Thyroid gland (tissue), 4 donors: ENCODE measurements at regions not wholly inside any gene's neighbourhood (a gene's known extent, or its start where the extent isn't known, plus 50 kb on each side); places are given as distances from the start of the nearest gene placed in this dataset.

Experiments
- DNase-seq, 2 donors: peaks; one replicate each; pipeline ENCODE4 v3.0.0-alpha.2; 2019
- H3K27ac ChIP-seq, 3 donors: fragments of 200-600 bp; sonication (generic); 1 replicate in 2 of 3; 2 replicates in 1 of 3; pipeline ENCODE4 v1.5.1; 2016 to 2019; ENCODE audit warnings: mild to moderate bottlenecking in 1 of 3, moderate library complexity in 1 of 3
- H3K27me3 ChIP-seq: fragments of 200-600 bp; sonication (generic); one replicate; pipeline ENCODE4 v1.5.1; 2019
- H3K36me3 ChIP-seq, 2 donors: fragments of 200-600 bp; sonication (generic); one replicate each; pipeline ENCODE4 v1.5.1; 2016 to 2019
- H3K4me1 ChIP-seq, 2 donors: fragments of 200-600 bp; sonication (generic); one replicate each; pipeline ENCODE4 v1.5.1; 2017 to 2019
- H3K4me3 ChIP-seq, 3 donors: fragments of 200-600 bp; sonication (generic); replicated peaks in 1 of 3; 1 replicate in 2 of 3; 2 replicates in 1 of 3; pipeline ENCODE4 v1.5.1; 2016; ENCODE audit warnings: mild to moderate bottlenecking in 1 of 3
- H3K9me3 ChIP-seq: fragments of 200-600 bp; sonication (generic); one replicate; pipeline ENCODE4 v1.5.1; 2017
- POLR2A ChIP-seq, 2 donors: fragments of 450-650 bp; IDR thresholded peaks; one replicate each; pipeline ENCODE4 v1.6.1; 2017; ENCODE audit warnings: antibody characterized with exemption in 2 of 2, mild to moderate bottlenecking in 2 of 2, moderate library complexity in 1 of 2
- WGBS, 2 donors: methylation state at CpG; one replicate each; pipeline ENCODE4 v1.1.5; 2017; 5-methylcytosine and 5-hydroxymethylcytosine counted together
- intact Hi-C: fragments of 100-400 bp; cut with DNase I; formaldehyde crosslinking; loops from one replicate; pipeline ENCODE4 v1.15.1; 2023
- TF ChIP-seq, protein P1 (sequence below), 6 experiments: fragments of 200-600 bp in 3 of 6; fragments of 450-650 bp in 3 of 6; sonication (generic) in 3 of 6; IDR thresholded peaks; one replicate each; pipeline ENCODE4 v1.5.1; 2016 to 2019; ENCODE audit warnings: antibody characterized with exemption in 6 of 6, mild to moderate bottlenecking in 2 of 6, inconsistent platforms in 1 of 6, moderate library complexity in 1 of 6

DNA sequence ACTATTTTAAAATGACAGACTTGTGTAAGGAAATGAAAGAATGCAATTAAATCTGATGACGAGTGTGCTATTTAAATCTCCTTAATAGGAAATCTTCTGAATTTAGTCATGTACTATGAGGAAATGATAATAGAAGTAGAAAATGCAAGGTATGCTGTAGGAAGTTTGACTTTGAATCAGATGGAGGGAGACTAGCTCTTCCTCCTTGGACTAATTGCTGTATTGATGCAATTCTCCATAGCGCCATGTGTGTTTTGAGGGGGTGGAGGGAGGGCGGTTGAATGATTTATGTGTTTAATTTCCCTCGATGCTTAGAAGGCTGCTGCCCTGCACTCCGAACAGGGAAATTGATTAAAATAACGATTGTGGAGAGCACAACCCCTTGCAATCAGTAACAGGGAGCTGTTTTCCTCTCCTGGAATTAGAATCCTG, 179.0 kb upstream of the PRNP start:
- WGBS, 2 donors = 42% methylated on average over 6 of the region's 6 CpGs
- Histone ChIP-seq H3K4me3 (no peak overlapping the region), H3K4me1 (no peaks in the 10 kb centered on the region), H3K27me3 (no peaks in the 10 kb centered on the region), H3K9me3 (no peaks in the 10 kb centered on the region), H3K36me3 (no peaks in the 10 kb centered on the region), H3K27ac (no peak overlapping the region)
- intact Hi-C loops = no loop called here
- TF ChIP-seq POLR2A (IDR thresholded peaks at IDR 0.05) = no peak
- TF ChIP-seq, protein P1, sequence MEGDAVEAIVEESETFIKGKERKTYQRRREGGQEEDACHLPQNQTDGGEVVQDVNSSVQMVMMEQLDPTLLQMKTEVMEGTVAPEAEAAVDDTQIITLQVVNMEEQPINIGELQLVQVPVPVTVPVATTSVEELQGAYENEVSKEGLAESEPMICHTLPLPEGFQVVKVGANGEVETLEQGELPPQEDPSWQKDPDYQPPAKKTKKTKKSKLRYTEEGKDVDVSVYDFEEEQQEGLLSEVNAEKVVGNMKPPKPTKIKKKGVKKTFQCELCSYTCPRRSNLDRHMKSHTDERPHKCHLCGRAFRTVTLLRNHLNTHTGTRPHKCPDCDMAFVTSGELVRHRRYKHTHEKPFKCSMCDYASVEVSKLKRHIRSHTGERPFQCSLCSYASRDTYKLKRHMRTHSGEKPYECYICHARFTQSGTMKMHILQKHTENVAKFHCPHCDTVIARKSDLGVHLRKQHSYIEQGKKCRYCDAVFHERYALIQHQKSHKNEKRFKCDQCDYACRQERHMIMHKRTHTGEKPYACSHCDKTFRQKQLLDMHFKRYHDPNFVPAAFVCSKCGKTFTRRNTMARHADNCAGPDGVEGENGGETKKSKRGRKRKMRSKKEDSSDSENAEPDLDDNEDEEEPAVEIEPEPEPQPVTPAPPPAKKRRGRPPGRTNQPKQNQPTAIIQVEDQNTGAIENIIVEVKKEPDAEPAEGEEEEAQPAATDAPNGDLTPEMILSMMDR (IDR thresholded peaks at IDR 0.05) = no peak
- no peak for DNase-seq

DNA sequence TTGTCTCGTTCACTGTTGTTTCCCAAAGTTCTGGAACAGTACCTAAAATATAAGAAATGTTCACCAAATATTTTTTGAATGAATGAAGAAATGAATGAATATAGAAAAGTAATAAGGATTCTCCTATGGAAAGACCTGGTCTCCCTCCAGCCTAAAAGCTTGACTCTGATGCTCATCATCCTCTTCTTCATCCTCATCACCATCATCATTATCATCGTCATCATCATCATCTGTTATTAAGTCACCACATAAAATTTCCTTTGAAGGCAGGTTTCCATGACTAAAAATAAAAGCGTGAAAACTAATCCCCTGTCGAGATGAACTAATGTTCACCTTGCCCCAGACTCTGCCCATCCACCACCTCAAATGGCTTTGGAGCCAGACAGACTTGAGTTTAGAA, 181.4 kb upstream of the PRNP start:
- intact Hi-C loops = no loop called here
- H3K27ac ChIP-seq = no peak overlapping the region
- WGBS, 2 donors = 89 to 93% methylated on average over 4 of the region's 4 CpGs

DNA sequence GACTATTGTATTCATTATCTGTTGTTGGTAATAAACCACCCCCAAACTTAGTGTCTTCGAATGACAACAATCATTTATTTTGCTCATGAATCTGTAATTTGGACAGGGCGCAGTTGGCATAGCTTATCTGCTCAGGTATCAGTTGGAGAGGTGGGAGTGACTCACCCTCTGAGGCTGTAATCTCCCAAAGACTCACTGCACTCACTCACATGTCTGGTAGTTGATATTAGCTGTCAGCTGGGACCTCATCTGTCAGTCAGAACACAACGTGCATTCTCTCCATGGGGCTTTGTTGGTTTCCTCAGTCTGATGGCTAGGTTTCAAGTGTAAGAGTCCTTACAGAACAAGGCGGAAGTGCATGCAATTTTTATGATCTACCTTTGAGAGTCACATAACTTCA, 183.5 kb upstream of the PRNP start:
- intact Hi-C loops = no loop called here
- no peak overlapping the region for H3K4me3 ChIP-seq
- H3K36me3 ChIP-seq = no peaks in the 10 kb centered on the region
- no peaks in the 10 kb centered on the region for H3K4me1 ChIP-seq
- no peaks in the 10 kb centered on the region for H3K27me3 ChIP-seq
- no peak overlapping the region for H3K27ac ChIP-seq
- DNase-seq = no peak
- WGBS, 2 donors = 68 to 69% methylated on average over 4 of the region's 4 CpGs
- no peak for TF ChIP-seq POLR2A (IDR thresholded peaks at IDR 0.05)
- TF ChIP-seq, protein P1 (IDR thresholded peaks at IDR 0.05) = no peak
- no peaks in the 10 kb centered on the region for H3K9me3 ChIP-seq

More for the DNA sequence above, 181.4 kb upstream of the PRNP start:
- DNase-seq = no peak
- TF ChIP-seq, protein P1 (IDR thresholded peaks at IDR 0.05) = no peak
- TF ChIP-seq POLR2A (IDR thresholded peaks at IDR 0.05) = no peak
- Histone ChIP-seq H3K4me3 (no peak overlapping the region), H3K9me3 (no peaks in the 10 kb centered on the region), H3K27me3 (no peaks in the 10 kb centered on the region), H3K36me3 (no peaks in the 10 kb centered on the region), H3K4me1 (no peaks in the 10 kb centered on the region)

DNA sequence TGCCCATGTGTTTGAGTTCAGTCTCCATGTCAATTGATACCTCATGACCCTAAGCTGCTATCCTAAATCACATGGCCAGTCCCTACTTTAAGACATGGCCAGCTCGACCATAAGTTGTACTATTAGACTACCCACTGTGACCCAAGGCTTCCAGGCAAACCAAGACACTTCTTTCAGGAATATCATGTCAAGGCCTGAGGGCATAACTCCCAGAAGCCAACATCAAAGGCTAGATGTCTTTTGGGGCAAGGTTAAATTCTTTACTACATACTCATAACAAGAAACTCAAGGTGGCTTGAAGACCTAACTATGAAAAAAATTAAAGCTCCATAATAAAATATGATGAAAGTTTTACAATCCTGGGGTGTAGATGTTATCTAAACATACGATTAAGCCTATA, 192.9 kb upstream of the PRNP start:
- intact Hi-C loops = no loop called here
- H3K27ac ChIP-seq = no peak overlapping the region
- no peaks in the 10 kb centered on the region for H3K9me3 ChIP-seq
- no peak for DNase-seq
- no peaks in the 10 kb centered on the region for H3K4me1 ChIP-seq
- WGBS, 2 donors = 78 to 85% methylated on average over 2 of the region's 2 CpGs
- H3K36me3 ChIP-seq = no peaks in the 10 kb centered on the region
- no peak overlapping the region for H3K4me3 ChIP-seq
- no peaks in the 10 kb centered on the region for H3K27me3 ChIP-seq
- no peak for TF ChIP-seq POLR2A (IDR thresholded peaks at IDR 0.05)
- TF ChIP-seq, protein P1 (IDR thresholded peaks at IDR 0.05) = no peak

DNA sequence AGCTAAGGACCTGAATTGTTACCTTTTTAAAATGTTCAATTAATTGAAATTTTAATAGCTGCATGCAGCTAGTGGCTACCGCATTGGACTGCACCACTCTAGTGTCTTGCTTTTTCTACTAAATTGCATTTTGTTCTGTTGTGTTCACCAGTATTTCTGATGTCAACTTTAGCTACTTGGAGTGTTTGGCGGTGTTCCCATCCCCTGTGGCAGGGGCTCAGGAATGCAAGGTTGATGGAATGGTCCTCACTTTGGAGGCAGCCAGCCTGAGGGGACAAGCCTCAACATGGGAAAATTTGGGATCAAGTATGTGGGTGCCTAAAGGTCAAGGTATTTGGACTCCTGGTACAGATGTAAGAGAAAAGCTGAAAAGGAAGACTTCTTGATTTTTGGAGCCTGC, 194.6 kb upstream of the PRNP start:
- WGBS, 2 donors = 71 to 78% methylated on average over 2 of the region's 2 CpGs
- intact Hi-C loops = no loop called here
- Histone ChIP-seq H3K36me3 (no peaks in the 10 kb centered on the region), H3K9me3 (no peaks in the 10 kb centered on the region), H3K27me3 (no peaks in the 10 kb centered on the region), H3K4me3 (no peak overlapping the region), H3K27ac (no peak overlapping the region), H3K4me1 (no peaks in the 10 kb centered on the region)
- DNase-seq = no peak
- TF ChIP-seq POLR2A (IDR thresholded peaks at IDR 0.05) = no peak
- TF ChIP-seq, protein P1 (IDR thresholded peaks at IDR 0.05) = no peak
